OCI-LY3 (cell line): ENCODE measurements at regions not wholly inside any gene's neighbourhood (a gene's known extent, or its start where the extent isn't known, plus 50 kb on each side); places are given as distances from the start of the nearest gene placed in this dataset.

ENCODE experiments used
- EZH2phosphoT487 ChIP-seq: fragments of 200-600 bp; shearing (Covaris generic); IDR thresholded peaks from 2 replicates; pipeline ENCODE4 v1.6.1; 2018; ENCODE audit warnings: antibody characterized with exemption, mixed run types, low read depth
- TF ChIP-seq, protein P1 (sequence below): fragments of 200-600, 300-600 bp; sonication (generic); IDR thresholded peaks from 2 replicates; pipeline ENCODE4 v1.5.1; 2014; ENCODE audit warnings: antibody characterized with exemption, low read length, low read depth

DNA sequence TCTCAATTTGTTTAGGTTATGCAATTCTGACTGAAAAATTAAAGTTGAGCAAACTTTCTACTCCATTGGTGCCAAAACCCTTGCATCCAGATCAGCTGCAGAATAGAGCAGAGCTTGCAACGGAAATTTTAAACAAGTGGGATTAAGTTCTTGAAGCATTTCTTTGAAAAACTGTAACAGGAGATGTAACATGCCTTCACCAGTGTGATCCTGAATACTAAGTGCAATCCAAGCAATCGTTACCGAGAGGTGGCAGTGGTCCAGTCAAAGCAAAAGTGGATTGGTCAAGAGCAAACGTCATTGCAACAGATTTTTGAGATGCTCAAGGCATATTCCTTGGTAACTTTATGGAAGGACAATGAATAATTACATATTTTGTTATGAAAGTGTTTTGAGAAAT lies 841.1 kb upstream of the SLITRK5 start:
- TF ChIP-seq, protein P1, sequence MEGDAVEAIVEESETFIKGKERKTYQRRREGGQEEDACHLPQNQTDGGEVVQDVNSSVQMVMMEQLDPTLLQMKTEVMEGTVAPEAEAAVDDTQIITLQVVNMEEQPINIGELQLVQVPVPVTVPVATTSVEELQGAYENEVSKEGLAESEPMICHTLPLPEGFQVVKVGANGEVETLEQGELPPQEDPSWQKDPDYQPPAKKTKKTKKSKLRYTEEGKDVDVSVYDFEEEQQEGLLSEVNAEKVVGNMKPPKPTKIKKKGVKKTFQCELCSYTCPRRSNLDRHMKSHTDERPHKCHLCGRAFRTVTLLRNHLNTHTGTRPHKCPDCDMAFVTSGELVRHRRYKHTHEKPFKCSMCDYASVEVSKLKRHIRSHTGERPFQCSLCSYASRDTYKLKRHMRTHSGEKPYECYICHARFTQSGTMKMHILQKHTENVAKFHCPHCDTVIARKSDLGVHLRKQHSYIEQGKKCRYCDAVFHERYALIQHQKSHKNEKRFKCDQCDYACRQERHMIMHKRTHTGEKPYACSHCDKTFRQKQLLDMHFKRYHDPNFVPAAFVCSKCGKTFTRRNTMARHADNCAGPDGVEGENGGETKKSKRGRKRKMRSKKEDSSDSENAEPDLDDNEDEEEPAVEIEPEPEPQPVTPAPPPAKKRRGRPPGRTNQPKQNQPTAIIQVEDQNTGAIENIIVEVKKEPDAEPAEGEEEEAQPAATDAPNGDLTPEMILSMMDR: no peak
- TF ChIP-seq EZH2phosphoT487: no peak
